ENCODE measurements at regions not wholly inside any gene's neighbourhood (a gene's known extent, or its start where the extent isn't known, plus 50 kb on each side); places are given as distances from the start of the nearest gene placed in this dataset.

DNA sequence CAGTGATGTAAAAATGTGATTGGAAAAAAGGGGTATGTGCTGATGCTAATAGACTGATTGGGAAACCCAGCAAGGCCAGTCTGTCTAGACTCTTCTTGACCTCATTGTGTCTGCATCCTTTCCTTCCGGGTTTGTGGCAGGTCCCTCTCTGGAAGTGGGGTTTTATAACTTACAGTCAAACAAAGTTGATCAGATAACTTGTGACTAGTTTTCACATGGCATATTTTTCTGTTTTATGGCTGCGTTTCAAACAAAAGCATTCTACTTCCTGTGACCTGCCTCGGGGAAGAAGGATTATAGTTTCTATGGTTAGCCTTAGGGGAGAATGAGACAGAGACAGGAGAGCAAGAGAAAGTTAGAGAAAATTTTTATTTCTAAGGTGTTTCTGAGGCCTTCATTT, 188.7 kb upstream of the HNMT start:
- TF ChIP-seq, protein P1, sequence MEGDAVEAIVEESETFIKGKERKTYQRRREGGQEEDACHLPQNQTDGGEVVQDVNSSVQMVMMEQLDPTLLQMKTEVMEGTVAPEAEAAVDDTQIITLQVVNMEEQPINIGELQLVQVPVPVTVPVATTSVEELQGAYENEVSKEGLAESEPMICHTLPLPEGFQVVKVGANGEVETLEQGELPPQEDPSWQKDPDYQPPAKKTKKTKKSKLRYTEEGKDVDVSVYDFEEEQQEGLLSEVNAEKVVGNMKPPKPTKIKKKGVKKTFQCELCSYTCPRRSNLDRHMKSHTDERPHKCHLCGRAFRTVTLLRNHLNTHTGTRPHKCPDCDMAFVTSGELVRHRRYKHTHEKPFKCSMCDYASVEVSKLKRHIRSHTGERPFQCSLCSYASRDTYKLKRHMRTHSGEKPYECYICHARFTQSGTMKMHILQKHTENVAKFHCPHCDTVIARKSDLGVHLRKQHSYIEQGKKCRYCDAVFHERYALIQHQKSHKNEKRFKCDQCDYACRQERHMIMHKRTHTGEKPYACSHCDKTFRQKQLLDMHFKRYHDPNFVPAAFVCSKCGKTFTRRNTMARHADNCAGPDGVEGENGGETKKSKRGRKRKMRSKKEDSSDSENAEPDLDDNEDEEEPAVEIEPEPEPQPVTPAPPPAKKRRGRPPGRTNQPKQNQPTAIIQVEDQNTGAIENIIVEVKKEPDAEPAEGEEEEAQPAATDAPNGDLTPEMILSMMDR (IDR thresholded peaks at IDR 0.05): no peak
- no peak for TF ChIP-seq POLR2A (IDR thresholded peaks at IDR 0.05)

Data from right lobe of liver (tissue), 4 donors.